Skeletal muscle tissue (tissue), 3 donors: ENCODE measurements at regions not wholly inside any gene's neighbourhood (a gene's known extent, or its start where the extent isn't known, plus 50 kb on each side); places are given as distances from the start of the nearest gene placed in this dataset.

Experiments used
- H3K27ac ChIP-seq: one replicate; pipeline ENCODE4 v1.7.0; 2013; ENCODE audit warnings: mild to moderate bottlenecking, low read depth, low read length, inconsistent platforms
- H3K27me3 ChIP-seq, 3 donors: one replicate each; pipeline ENCODE4 v1.7.0; 2013; ENCODE audit warnings: low read length in 3 of 3; ENCODE audit not compliant: control insufficient read depth in 3 of 3, insufficient read depth in 3 of 3
- H3K36me3 ChIP-seq, 3 donors: one replicate each; pipeline ENCODE4 v1.7.0; 2013; ENCODE audit warnings: low read length in 3 of 3; ENCODE audit not compliant: control insufficient read depth in 3 of 3, insufficient read depth in 3 of 3
- H3K4me1 ChIP-seq, 3 donors: one replicate each; pipeline ENCODE4 v1.7.0; 2013; ENCODE audit warnings: low read length in 3 of 3, mild to moderate bottlenecking in 3 of 3; ENCODE audit not compliant: control insufficient read depth in 3 of 3, insufficient read depth in 3 of 3
- H3K4me3 ChIP-seq, 3 donors: one replicate each; pipeline ENCODE4 v1.7.0; 2013; ENCODE audit warnings: low read length in 3 of 3
- H3K9ac ChIP-seq, 3 donors: one replicate each; pipeline ENCODE4 v1.7.0; 2013; ENCODE audit warnings: low read length in 3 of 3, mild to moderate bottlenecking in 3 of 3, moderate library complexity in 2 of 3, low read depth in 1 of 3
- H3K9me3 ChIP-seq, 3 donors: one replicate each; pipeline ENCODE4 v1.7.0; 2013; ENCODE audit warnings: low read length in 3 of 3; ENCODE audit not compliant: control insufficient read depth in 3 of 3
- donor health status: Osteomylitis.

DNA sequence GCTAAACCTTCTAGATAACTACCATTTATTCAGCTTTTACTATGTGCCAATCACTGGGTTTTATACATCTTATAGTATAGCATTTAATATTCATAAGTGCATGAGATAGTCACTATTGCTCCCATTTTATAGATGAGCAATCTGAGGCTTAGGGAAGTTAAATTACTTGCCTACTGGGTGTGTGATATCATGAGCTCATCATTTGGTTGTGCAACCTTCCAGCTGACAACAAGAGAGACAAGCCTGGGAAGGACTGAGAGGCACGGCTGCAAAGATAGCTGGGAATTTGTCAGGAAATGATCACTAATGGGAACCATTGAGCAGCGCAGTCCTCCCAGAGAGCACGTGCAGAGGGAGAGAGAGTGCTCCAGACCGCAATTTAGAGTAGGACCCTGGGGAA lies 481.6 kb upstream of the KIF2A start:
- no peak overlapping the region for H3K9ac ChIP-seq
- H3K4me3 ChIP-seq: no peak overlapping the region
- peaks cover 0 to 3% (median 2%) of the 10 kb centered on the region in 3 donors for H3K27me3 ChIP-seq
- H3K27ac ChIP-seq: no peak overlapping the region
- no peaks in the 10 kb centered on the region for H3K4me1 ChIP-seq
- H3K9me3 ChIP-seq: no peaks in the 10 kb centered on the region
- no peaks in the 10 kb centered on the region for H3K36me3 ChIP-seq

DNA sequence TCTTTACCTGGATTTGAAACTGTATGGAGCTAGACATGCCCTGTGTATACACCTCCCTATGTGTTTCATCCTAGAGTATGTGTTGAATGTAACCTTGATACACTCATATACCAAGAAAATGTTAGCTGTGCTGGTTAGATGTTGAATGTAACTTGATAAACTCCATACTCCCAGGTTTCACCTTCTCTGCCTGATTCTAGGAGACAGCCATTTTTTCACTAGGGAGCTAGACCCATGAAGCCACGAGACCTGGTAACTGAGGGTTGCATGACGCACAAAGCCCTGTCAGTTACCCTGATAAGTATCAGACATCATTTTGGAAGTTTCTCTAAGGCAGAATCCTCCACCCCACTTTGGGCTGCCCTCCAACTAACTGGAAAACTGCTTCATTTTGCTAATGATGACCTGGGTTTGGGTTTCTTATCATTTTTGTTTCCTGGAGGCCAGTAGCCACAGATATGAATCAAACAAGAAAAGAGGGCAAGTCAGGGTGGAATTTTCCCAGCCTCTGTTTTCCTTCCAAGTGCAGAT lies 478.5 kb upstream of the KIF2A start:
- H3K27me3 ChIP-seq: peaks cover 0 to 4% (median 1%) of the 10 kb centered on the region in 3 donors
- no peaks in the 10 kb centered on the region for H3K4me1 ChIP-seq
- H3K9ac ChIP-seq: no peak overlapping the region
- H3K9me3 ChIP-seq: no peaks in the 10 kb centered on the region
- no peak overlapping the region for H3K27ac ChIP-seq
- no peaks in the 10 kb centered on the region for H3K36me3 ChIP-seq
- H3K4me3 ChIP-seq: no peak overlapping the region

DNA sequence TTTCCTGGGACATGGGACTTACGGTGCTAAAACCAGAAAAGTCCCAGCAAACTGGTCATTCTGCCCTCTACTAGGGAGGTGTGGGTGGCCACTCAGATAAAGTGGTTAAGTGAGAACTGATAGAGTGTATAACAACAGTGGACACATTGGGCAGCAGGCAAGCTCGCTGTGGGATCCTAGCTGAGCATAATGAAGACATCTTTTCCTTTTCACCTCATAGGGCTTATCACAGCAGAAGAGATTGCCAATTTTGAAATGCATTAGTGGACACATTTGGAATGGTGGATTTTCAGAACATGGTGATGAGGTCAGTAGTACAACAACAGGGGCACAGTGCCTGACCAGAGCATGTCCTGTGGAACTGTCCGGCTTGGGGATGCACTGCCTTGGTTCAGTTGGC lies 477.1 kb upstream of the KIF2A start:
- Histone ChIP-seq H3K4me1 (no peaks in the 10 kb centered on the region), H3K27ac (no peak overlapping the region), H3K9me3 (no peaks in the 10 kb centered on the region), H3K36me3 (no peaks in the 10 kb centered on the region), H3K27me3 (peaks cover 0 to 2% (median 0%) of the 10 kb centered on the region in 3 donors), H3K4me3 (no peak overlapping the region), H3K9ac (no peak overlapping the region)

DNA sequence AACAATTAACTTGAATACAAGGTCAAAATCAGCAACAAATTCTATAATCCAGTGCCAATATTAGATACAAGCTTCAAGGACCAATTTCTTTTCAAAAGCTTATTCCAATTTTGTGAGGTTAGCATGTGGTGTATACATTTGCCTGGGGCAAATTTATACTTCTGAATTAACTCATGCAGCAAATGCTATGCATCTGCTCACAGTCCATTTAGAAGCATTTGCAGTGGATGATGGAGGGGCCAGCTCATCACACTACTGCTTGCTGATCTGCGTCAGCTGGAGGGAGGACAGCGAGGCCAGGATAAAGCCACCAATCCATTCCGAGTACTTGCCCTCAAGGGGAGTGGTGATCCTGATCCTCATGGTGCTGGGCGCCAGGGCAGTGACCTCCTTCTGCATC lies 474.3 kb upstream of the KIF2A start:
- Histone ChIP-seq H3K4me1 (no peaks in the 10 kb centered on the region), H3K9ac (no peak overlapping the region), H3K36me3 (no peaks in the 10 kb centered on the region), H3K27ac (no peak overlapping the region), H3K27me3 (peaks cover 0 to 2% (median 0%) of the 10 kb centered on the region in 3 donors), H3K9me3 (no peaks in the 10 kb centered on the region), H3K4me3 (no peak overlapping the region)

DNA sequence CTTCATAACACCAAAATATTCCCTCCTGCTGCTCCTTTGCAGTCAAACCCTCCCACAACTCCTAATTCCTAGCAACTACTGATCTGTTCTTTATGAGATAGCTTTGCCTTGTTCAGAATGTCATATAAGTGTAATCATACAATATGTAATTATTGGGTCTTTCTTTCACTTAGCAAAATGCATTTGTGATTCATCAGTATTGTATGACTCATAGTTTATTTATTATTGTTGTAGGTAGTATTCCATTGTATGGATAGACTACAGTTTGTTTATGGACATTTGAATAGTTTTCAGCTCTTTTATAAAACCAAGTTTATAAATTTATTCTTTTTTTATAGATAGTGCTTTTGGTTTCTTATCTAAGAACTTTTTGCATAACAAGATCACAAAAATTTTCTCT lies 468.2 kb upstream of the KIF2A start:
- Histone ChIP-seq H3K4me3 (no peak overlapping the region), H3K4me1 (no peaks in the 10 kb centered on the region), H3K9ac (no peak overlapping the region)

DNA sequence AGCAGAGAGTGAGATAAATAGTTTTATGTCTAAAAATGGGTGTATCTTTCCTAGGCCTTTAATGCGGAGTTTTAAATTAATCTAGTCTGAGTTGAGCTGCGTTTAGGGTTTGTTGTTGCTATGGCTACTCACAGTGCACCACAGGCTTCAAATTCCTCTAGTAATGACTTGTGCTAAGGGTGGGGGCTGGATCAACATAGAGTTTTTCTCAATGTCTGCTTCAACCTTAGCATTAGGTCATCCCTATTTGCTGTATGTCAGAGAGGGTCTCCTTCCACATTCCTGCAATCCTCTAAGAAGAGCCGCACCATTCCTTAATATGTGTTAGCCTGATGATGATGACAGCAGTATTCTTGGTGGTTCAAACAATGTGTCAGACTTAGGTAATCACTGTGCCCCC lies 465.6 kb upstream of the KIF2A start:
- Histone ChIP-seq H3K27ac (no peak overlapping the region), H3K4me1 (no peaks in the 10 kb centered on the region), H3K27me3 (no peaks in the 10 kb centered on the region), H3K4me3 (no peak overlapping the region), H3K9ac (no peak overlapping the region), H3K9me3 (no peaks in the 10 kb centered on the region), H3K36me3 (no peaks in the 10 kb centered on the region)

More for the DNA sequence above, 468.2 kb upstream of the KIF2A start:
- no peaks in the 10 kb centered on the region for H3K9me3 ChIP-seq
- H3K27me3 ChIP-seq: no peaks in the 10 kb centered on the region
- H3K36me3 ChIP-seq: no peaks in the 10 kb centered on the region
- H3K27ac ChIP-seq: no peak overlapping the region

DNA sequence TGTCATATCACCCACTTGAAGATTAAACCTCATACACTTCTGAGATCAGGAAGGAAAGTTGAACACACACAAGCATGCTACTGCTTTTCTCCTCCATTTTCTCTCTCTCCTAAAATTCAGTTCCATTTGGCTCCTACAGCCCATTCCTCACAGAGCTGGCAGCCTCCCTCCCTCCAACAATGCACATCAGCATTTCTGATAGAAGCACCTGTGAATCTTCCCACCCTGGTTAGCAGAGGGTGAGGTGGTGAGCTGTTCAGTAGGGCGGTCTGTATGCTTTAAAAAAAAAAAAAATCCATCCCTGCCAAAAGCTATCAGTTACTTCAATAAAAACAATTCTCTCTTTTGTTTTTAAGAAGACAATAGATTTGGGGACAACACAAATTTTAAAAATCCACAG lies 463.2 kb upstream of the KIF2A start:
- H3K4me1 ChIP-seq: no peaks in the 10 kb centered on the region
- H3K27me3 ChIP-seq: no peaks in the 10 kb centered on the region
- no peak overlapping the region for H3K9ac ChIP-seq
- H3K9me3 ChIP-seq: no peaks in the 10 kb centered on the region
- no peak overlapping the region for H3K27ac ChIP-seq
- H3K4me3 ChIP-seq: no peak overlapping the region
- no peaks in the 10 kb centered on the region for H3K36me3 ChIP-seq

DNA sequence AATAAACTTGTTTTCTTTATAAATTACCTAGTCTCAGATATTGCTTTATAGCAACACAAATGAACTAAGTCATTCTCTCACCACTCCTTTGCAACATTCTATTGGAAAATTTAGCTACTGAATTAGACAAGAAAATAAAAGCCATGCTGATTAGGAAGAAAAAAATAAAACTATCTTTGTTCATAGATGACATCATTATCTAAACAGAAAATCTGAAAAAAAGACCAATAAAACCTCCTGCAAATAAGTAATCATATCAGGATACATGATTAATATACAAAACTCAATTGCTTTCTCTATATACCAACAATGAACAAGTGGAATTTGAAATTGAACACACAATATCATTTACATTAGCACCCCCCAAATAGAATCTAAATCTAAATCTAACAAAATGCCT lies 455.3 kb upstream of the KIF2A start:
- Histone ChIP-seq H3K27ac (no peak overlapping the region), H3K27me3 (no peaks in the 10 kb centered on the region), H3K9me3 (peaks cover 0 to 3% (median 0%) of the 10 kb centered on the region in 3 donors), H3K9ac (no peak overlapping the region), H3K4me1 (no peaks in the 10 kb centered on the region), H3K36me3 (no peaks in the 10 kb centered on the region), H3K4me3 (no peak overlapping the region)

DNA sequence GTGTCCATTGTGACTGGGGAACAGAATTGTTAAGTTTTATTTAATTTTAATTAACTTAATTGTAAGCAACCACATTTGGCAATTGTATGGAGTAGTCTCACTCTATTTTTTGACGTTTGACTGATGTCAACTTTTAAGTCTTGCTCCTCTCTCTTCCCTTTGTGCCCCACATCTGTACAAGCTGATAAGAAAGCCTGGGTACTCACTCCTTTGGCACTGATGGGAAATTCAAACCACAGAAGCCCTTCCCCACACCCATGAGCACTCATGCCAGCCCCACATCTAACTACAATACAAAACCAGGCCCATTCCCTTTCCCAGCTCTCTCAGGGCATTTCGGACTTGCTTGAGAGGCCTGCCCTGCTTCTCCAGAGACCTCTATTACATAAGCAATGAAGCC lies 451.5 kb upstream of the KIF2A start:
- Histone ChIP-seq H3K36me3 (no peaks in the 10 kb centered on the region), H3K4me1 (no peaks in the 10 kb centered on the region), H3K27me3 (no peaks in the 10 kb centered on the region), H3K27ac (no peak overlapping the region), H3K9ac (no peak overlapping the region), H3K4me3 (no peak overlapping the region), H3K9me3 (peaks cover 0 to 3% (median 0%) of the 10 kb centered on the region in 3 donors)

DNA sequence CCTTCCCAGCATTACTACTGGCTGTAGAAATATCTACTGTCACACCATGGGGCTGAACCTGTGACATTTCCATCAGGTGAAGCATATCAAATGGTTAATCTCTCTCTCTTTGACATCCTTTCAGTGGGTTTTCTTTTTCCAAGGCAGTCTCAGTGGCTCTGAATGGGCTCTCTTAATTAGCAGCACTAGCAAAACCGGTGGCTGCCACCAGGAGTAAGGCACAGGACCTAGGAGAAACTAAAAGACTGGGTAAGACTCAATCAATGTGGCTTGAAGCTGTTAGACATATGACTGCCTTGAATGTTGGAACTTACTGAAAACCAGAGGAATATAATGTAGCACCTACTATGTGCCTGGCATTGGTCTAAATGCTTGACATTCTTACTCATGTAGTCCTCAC lies 445.0 kb upstream of the KIF2A start:
- H3K4me1 ChIP-seq: no peaks in the 10 kb centered on the region

DNA sequence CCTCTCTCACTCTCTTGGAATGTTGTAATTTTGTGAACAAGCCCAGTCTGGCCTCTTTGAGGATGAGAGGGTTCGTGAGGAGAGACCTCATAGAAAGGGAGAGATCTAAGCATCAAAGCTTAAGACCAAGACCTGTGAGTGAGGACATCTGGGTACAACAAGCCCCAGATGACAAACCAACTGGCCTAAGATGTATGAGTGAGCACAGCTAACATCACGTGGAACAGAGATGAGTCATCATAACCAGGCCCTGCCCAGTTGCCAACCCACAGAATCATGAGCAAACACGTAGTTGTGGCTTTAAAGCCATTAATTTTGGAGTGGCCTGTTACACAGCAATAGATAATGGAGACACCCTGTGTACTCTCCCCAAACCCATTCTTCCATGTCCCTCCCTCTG lies 439.1 kb upstream of the KIF2A start:
- Histone ChIP-seq H3K27me3 (no peaks in the 10 kb centered on the region), H3K27ac (no peak overlapping the region), H3K4me3 (no peak overlapping the region)

More for the DNA sequence above, 445.0 kb upstream of the KIF2A start:
- H3K4me3 ChIP-seq: no peak overlapping the region
- no peak overlapping the region for H3K27ac ChIP-seq
- H3K36me3 ChIP-seq: no peaks in the 10 kb centered on the region
- no peaks in the 10 kb centered on the region for H3K27me3 ChIP-seq
- no peaks in the 10 kb centered on the region for H3K9me3 ChIP-seq
- H3K9ac ChIP-seq: no peak overlapping the region

More for the DNA sequence above, 439.1 kb upstream of the KIF2A start:
- H3K9me3 ChIP-seq: no peaks in the 10 kb centered on the region
- no peak overlapping the region for H3K9ac ChIP-seq
- H3K4me1 ChIP-seq: no peaks in the 10 kb centered on the region
- no peaks in the 10 kb centered on the region for H3K36me3 ChIP-seq
